Retina (tissue), 1 donor: ENCODE measurements at regions not wholly inside any gene's neighbourhood (a gene's known extent, or its start where the extent isn't known, plus 50 kb on each side); places are given as distances from the start of the nearest gene placed in this dataset.
A peak's percentile ranks its signal among the peaks of the same experiment; 100 is the strongest.

Experiments
- DNase-seq: peaks from one replicate; pipeline ENCODE4 v3.0.0-alpha.2; 2016

DNA sequence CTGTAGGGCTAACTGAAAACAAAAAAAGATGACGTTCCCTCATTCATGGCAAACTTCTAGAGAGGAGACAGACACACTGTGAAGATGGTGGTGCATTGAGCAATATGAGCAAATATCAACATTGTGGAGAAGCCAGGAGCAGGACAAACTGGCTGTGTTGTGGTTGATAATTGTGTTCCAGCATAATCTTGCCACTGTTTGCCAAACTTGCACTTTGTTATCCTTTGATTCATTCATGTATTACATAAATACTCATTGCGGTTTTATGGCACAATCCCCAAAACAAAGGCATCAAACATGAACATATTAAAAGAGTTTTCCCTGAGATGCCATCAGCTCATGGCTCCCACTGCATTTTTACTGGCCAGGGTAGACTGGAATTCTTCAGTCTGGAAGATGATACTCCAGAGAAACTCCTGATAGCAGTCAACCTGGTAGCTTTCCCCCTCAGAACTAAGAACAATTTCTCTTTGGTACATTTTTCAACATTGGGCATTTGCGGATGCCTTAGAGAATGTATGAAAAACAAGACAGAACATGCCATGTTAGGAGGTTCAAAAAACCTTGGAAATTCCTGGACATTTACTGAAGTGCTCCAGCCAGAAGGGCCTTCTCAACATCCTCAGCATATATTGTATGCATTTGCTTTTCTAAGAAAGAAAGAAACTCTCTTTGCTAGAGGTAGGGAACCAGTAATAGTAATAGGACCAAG is 487.4 kb upstream of the CELF4 start:
- DNase-seq: no peak

DNA sequence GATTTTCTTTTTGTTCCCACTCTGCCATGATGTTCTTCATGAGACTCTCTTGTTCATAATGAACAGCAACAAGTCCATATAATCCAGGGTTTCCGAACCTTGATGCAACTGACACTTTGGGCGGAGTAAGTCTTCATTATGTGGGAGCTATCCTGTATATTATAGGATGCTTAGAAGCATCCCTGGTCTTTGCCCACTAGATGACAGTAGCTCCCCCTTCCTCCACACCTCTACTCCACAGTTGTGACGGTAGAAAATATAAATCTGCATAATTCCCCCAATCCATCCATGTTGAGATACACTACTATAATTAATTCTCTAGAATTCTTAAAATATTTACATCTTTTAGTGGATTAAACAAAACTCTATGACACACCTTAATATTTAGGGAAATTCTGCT is 482.2 kb upstream of the CELF4 start:
- DNase-seq: no peak

DNA sequence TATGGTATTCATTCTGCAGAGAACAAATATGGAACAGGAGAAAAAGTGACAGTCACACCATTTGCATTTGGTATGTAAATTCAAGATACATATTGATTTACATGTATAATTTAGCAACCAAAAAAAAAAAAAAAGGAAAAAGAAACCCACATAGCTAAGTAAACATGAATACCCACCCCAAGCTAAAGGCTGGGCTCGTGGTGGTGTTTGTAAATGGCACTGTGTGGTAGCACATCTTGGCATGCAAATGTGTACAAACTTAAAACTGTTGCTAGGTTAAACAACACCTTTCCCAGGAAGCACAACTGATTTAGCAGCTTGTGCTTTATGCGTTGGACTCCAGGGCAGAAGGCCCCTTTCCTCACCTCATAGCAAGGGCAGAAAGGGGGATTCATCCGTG is 481.1 kb upstream of the CELF4 start:
- DNase-seq: no peak

GRCh38 chr18:38045845-38046244 is 480.2 kb upstream of the CELF4 start:
- DNase-seq: no peak

GRCh38 chr18:38042211-38042890 is 476.8 kb upstream of the CELF4 start:
- DNase-seq: peak; percentile 32

DNA sequence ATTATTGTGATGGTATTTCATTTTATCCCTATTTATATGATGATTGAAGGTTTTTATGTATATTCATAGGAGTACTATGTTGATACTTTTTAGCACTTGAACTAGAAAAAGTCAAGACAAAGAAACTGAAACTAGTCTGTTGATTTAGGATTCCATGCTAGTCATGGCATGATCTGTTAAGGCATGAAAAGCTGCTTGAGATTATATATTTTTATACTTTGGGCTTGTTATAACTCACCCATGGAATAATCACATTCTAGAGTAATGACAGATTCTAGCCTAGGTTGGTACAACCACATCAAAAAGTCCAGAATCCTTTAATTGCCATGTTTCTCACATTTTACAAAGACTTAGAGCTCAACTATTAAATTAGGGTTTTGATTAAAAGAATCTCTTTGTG is 472.6 kb upstream of the CELF4 start:
- DNase-seq: no peak

DNA sequence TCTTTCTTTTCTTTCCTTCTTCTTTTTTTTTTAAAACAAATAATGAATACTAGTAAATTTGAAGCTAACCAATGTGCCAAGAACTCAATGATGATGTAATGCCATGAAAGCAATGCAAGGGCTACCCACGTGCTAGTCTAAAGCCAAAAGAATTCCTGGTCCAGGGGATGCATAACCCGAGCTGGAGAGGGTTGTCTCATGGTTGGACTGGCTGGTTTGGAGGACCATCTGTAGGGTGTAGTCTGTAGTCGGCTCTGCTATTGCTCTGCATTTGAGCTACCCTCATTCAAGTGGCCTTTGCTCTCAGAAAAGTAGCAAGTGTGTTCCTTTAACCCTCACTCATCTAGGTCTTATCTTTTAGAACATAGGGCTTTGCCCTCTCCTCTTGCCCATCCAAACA is 469.6 kb upstream of the CELF4 start:
- no peak for DNase-seq

DNA sequence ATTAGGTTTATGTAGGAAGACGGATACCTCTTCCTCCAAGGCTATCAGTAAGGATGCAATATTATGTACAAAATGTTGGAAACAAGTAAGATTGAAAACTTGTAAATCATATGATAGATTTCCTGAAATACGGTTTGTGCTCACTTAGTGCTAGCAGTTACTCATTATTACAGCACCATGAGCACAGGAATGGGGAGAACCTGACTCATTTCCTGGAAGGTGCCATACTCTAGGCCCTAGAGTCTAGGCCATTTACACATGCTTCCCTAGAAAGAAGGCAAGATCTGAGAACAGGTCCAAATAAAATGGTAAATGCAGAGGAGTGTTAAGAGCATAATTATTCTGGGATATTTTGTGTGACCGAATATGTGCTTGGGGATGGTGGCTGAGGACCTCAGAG is 467.7 kb upstream of the CELF4 start:
- DNase-seq: no peak

- no peak for DNase-seq
These were observed 466.9 kb upstream of the CELF4 start for GRCh38 chr18:38032516-38032915.

DNA sequence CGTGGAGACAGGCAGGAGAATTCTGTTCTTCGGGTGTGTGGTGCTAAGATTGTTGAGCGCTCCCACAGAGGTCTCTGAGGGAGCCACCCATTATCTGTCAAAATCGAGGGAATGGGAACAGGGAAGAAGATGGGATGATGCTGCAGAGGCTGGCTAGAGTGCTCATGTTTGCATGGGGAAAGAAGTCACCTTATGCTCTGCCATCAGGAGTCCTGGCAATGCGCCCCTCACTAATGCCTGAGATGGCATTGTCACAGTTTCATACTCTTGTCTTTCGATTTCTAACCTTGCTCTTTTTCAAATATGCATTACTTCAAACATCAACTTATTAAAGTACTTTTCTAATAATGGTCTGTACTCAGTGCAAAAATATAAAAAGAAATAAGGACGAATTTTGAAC is 463.3 kb upstream of the CELF4 start:
- DNase-seq: no peak

DNA sequence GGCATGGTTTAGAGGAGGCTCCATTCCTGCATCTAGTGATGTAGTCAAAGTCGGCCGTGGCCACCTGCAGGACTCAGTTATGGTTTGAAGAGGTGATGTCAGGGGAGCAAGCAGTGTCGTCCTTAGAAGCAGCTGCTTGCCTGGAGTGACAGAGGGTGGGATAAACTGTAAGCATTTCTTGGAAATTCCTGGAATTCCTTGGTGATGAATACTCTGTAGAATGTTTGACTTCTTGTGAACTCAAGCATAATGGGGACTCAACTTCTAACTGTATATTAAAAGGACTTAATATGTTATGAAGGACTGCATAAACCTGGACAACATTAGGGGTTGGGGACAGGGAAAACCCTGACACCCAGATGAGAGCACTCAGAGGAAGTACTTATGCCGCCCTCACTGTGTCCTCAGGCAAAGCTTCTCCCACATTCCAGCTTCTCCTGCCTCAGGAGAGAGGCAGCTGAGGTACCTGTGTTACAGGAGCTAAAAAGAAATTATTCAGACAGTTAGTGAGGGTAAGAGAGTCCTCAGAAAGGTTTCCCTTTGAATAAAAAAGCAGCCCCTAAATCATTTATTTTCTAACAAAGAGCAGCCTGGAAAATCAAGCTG is 459.9 kb upstream of the CELF4 start:
- DNase-seq: no peak

- no peak for DNase-seq
These were observed 458.3 kb upstream of the CELF4 start for GRCh38 chr18:38023871-38024270.

DNA sequence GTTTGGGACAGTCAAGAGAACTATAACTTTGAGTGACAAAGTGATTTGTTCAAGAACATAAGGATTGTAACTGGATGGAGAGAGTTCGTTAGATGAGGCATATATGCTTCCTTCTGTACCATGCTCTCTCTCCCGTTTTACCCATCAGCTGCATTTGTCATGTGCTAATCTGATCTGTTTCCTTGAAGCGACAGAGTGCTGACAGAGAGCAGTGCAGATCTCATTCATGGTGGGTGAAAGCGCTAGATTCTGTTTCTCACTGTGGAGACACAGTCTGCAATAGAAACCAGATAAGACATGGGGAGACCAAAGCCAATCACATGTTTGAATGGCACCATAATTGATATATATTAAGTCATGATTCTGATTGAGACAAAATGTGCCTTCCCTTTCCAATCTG is 456.6 kb upstream of the CELF4 start:
- DNase-seq: no peak

DNA sequence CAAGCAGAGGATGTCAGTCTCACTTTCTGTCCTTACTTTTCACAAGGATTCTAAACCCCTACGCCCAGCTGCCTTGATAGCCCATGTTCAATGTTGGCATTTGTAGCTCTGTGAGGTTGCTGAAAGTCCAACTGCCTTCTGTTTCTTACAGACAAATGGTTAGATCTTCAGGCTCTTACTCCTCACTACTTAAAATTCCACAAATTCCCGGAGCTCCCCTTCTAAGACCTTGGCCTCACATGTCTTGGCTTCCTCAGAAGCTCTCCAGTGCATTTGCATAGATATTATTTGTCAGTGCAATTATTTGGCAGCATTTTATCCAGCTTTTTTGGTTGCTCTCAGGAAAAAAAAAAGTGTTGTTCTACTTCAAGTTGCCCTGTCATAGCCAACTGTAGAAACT is 453.7 kb upstream of the CELF4 start:
- no peak for DNase-seq

DNA sequence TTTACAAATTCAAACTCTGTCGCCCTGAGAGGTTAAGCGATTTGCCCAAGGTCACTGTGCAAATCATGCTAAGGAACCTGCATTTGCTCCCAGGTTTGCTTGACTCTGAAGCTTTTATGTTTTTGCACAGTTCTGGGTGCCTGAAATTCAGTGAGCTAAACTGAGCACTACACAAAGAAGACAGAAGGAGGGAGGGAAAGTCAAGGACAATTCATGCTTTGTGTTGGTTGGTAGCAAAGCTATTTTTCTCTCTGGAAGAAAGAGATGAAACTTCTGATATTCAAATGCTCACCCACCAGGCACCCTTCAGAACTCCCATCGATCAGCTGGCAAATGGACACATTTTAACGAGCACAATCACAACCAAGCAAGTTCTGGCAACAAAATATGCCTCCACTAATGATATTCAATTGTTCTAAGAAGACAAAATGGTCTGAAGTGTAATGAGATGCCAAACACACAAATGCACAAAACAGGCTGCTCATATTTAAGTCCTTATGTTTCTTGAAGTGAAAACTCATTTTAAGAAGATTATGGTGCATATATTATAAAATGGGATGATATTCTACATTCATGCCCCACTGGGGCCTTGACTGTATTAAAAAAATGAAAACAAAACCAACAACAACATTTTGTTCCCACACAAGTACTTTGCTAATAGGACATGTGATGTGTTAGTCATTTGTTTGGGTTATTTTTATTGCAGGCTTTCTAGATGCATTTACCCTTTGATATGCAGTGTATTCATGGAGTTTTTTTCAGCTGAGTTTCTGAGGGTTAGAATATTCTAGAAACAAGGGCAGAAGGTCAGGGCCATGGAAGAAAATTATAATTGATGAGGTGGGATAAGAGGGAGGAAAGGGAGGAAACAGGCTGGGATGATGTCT is 445.6 kb upstream of the CELF4 start:
- no peak for DNase-seq

- no peak for DNase-seq
These were observed 444.4 kb upstream of the CELF4 start for GRCh38 chr18:38010037-38010436.

GRCh38 chr18:38009320-38009719 is 443.7 kb upstream of the CELF4 start:
- no peak for DNase-seq

- DNase-seq: no peak
These were observed 442.2 kb upstream of the CELF4 start for GRCh38 chr18:38007676-38008330.

DNA sequence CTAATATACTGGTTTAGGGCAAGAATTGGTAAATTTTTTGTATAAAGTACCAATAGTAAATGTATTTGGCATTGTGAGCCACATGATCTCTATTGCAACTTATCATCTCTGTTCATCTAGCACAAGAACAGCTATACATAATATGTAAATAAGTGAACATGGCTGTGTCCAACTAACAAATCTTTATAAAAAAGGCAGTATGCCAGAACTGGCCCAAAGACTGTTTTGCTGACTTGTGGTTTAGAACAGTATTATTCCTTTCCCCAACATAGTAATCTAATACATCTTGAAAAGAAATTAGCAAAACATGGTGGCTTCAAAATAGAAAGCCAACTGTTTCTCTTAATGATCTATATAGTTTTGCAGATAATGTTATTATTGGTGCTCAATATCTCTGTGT is 441.4 kb upstream of the CELF4 start:
- DNase-seq: no peak

DNA sequence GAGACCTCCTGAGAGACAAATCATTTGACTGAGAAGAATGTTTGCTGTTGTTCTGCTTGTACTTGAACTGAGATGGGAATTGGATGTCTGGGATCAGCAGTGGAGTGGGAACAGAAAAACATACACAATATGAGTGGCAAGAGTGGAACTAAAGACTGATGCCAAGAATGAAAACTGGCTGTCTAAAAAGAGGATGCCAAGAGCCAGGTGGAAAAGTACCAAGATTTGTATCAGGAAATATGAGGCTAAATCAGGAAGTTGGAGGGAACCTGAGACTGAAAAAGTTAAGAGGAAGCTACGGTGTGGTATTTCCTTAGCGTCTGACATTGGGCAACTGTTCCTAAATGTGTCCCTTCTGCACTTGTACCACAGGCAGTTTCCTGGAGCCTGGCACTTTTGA is 440.9 kb upstream of the CELF4 start:
- DNase-seq: no peak

DNA sequence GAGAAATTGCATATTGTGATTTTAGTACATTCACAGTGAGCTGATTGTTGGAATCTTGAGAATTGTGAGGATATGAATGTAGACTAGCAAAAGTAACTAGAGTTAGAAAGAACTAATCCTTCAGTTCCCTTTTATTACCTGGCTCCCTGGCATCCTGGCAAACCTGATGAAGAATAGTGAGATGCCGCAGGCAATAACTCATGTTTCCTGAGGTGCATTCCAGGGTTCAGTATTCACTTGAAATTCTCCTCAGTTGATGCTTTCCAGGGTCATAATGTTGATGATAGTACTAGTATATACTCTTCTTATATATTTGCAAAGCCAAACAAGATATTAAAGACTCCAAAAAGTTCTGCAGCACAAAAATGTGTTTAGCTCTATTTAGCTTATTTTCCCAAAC is 432.1 kb upstream of the CELF4 start:
- DNase-seq: no peak

GRCh38 chr18:37987901-37988300 is 422.3 kb upstream of the CELF4 start:
- peak; percentile 30 for DNase-seq

DNA sequence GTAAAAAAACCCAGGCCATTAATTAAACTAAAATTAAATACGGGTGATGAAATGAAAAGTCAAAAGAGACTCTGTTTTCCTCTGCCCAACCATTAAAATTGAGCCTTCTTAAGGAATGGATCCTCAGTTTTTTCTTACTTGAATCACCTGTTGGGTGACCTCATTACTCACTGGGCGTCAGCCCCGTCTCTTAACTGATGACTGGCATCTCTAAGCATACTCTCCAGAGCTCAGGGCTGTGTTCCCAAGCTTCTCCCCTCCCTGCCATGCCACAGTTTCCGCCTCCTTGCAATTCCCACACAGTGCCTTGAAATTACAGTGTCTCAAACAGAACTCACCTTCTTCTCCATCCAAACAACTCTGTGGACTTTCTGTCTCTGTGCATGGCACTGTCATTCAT is 421.1 kb upstream of the CELF4 start:
- DNase-seq: no peak
